ENCODE measurements at regions not wholly inside any gene's neighbourhood (a gene's known extent, or its start where the extent isn't known, plus 50 kb on each side); places are given as distances from the start of the nearest gene placed in this dataset.

GRCh38 chr15:70451821-70452653 lies 311.3 kb downstream of the UACA start:
- Histone ChIP-seq H2BK5ac (ENCODE audit: low read depth, low read length) (no peak overlapping the region; the same call in 1 of the 2 replicates), H3K4me2 (ENCODE audit: insufficient read depth in 1 of 2, low read depth in 2 of 2, low read length in 2 of 2) (peak overlapping the region; percentile 58 to 72), H3K27me3 (replicated peaks in 1 of 4; ENCODE audit: control insufficient read depth in 3 of 4, extremely low read depth in 1 of 4, insufficient read depth in 3 of 4, low read length in 3 of 4) (peaks cover 0 to 5% (median 0%) of the 10 kb centered on the region in 4 experiments; a peak in 4 of 7 replicates), H3K79me2 (ENCODE audit: control insufficient read depth in 1 of 2, insufficient read depth in 2 of 2, low read length in 2 of 2) (no peaks in the 10 kb centered on the region), H4K20me1 (replicated peaks in 1 of 2; ENCODE audit: control insufficient read depth in 1 of 2, insufficient read depth in 2 of 2, low read length in 2 of 2) (no peaks in the 10 kb centered on the region), H3K9ac (replicated peaks in 1 of 4; ENCODE audit: extremely low read depth in 1 of 4, low read depth in 3 of 4, low read length in 3 of 4) (no peak overlapping the region), H3K14ac (ENCODE audit: insufficient read length) (no peak overlapping the region), H3K79me1 (ENCODE audit: low read depth, low read length) (no peaks in the 10 kb centered on the region), H2BK120ac (replicated peaks; ENCODE audit: low read depth, low read length) (peak overlapping the region; percentile 36), H2BK15ac (ENCODE audit: low read length) (no peak overlapping the region), H2AK5ac (ENCODE audit: low read depth, low read length) (no peak overlapping the region), H4K8ac (ENCODE audit: extremely low read depth, insufficient read depth, low read length) (0 out of 2 replicates have a peak overlapping the region, but pooled peaks have one; percentile 11), H2BK12ac (ENCODE audit: low read depth, low read length) (no peak overlapping the region; the same call in 1 of the 2 replicates), H2BK20ac (ENCODE audit: low read length) (no peak overlapping the region), H3K9me3 (ENCODE audit: insufficient read depth in 2 of 2, low read depth in 1 of 2, low read length in 1 of 2) (0 out of 4 replicates have a peak, but pooled peaks cover 0 to 2% of the 10 kb centered on the region in 2 experiments), H3K23me2 (ENCODE audit: low read depth, low read length) (peaks cover 12% of the 10 kb centered on the region; the same call in 1 of the 2 replicates), H3K23ac (ENCODE audit: insufficient read length) (no peak overlapping the region), H2AFZ (ENCODE audit: low read length) (no peak overlapping the region; the same call in 1 of the 2 replicates), H3K4ac (replicated peaks; ENCODE audit: insufficient read length, low read depth, low read length) (no peak overlapping the region), H3K27ac (ENCODE audit: low read depth, low read length) (no peak overlapping the region), H3K18ac (ENCODE audit: extremely low read depth, low read length) (peak overlapping the region; percentile 39; the same call in 1 of the 2 replicates), H4K91ac (replicated peaks; ENCODE audit: insufficient read length, low read length) (no peak overlapping the region), H3K4me3 (ENCODE audit: extremely low read depth in 1 of 4, insufficient read depth in 2 of 4, low read depth in 3 of 4, low read length in 4 of 4) (peak overlapping the region; percentile 2 to 51 (median 24); a peak in 7 of 8 replicates), H3K56ac (replicated peaks; ENCODE audit: insufficient read length, low read depth, low read length) (no peak overlapping the region), H3K36me3 (ENCODE audit: control insufficient read depth in 2 of 4, insufficient read depth in 4 of 4, low read length in 3 of 4) (no peaks in the 10 kb centered on the region), H3K4me1 (replicated peaks in 1 of 4; ENCODE audit: control insufficient read depth in 3 of 4, insufficient read depth in 4 of 4, low read length in 3 of 4) (peaks cover 6 to 16% (median 11%) of the 10 kb centered on the region in 4 experiments), H4K5ac (ENCODE audit: insufficient read length, low read depth, low read length) (no peak overlapping the region)
- ChIA-PET CTCF (ENCODE audit: partially characterized antibody) (interaction anchor here (0.6 to 3.6 kb wide), 9 partner anchors 8 to 349 kb away, joined by 3 to 24 read pairs (median 3); no protein-coding TSS in a partner anchor), POLR2A (ENCODE audit: partially characterized antibody) (interaction anchor here (0.6 to 1.2 kb wide), 3 partner anchors 34 to 168 kb away, joined by 3 to 5 read pairs (median 3); no protein-coding TSS in a partner anchor)
- DNase-seq (ENCODE audit: low read depth in 1 of 2, low spot score in 2 of 2), result peak in 1 of 2 experiments; percentile 81
- FAIRE-seq, result peak; percentile 7
- whole genome bisulfite sequencing, 2 experiments (ENCODE audit: extremely low coverage in 1 of 2, insufficient coverage in 1 of 2, insufficient read length in 1 of 2, insufficient replicate concordance in 2 of 2, low coverage in 1 of 2, low lambda C conversion rate in 2 of 2, missing lambda C conversion rate in 1 of 2), result 15% methylated on average over 26 of the region's 26 CpGs; no CpG with 5 or more reads in 1 of the 2 experiments
- TF ChIP-seq POLR2AphosphoS5 (IDR thresholded peaks at IDR 0.05; ENCODE audit: low read depth, low read length) (no peak), KDM1A (IDR thresholded peaks at IDR 0.05; ENCODE audit: borderline replicate concordance, low read length) (no peak), KDM4A (IDR thresholded peaks at IDR 0.05; ENCODE audit: low read depth, low read length, severe bottlenecking) (peak; percentile 57), TCF12 (IDR thresholded peaks at IDR 0.05; ENCODE audit: low read depth, low read length) (peak; percentile 67; the same call in 1 of the 2 replicates), CBX5 (IDR thresholded peaks at IDR 0.05; ENCODE audit: low read depth, low read length) (no peak), NANOG (IDR thresholded peaks at IDR 0.05; ENCODE audit: insufficient read depth, low read depth, low read length, poor library complexity, severe bottlenecking) (peak; percentile 83), POLR2A (IDR thresholded peaks at IDR 0.05; ENCODE audit: control extremely low read depth in 1 of 2, low read depth in 2 of 2, low read length in 2 of 2) (no peak), E2F6 (IDR thresholded peaks at IDR 0.05) (no peak)
- TF ChIP-seq, protein P1, sequence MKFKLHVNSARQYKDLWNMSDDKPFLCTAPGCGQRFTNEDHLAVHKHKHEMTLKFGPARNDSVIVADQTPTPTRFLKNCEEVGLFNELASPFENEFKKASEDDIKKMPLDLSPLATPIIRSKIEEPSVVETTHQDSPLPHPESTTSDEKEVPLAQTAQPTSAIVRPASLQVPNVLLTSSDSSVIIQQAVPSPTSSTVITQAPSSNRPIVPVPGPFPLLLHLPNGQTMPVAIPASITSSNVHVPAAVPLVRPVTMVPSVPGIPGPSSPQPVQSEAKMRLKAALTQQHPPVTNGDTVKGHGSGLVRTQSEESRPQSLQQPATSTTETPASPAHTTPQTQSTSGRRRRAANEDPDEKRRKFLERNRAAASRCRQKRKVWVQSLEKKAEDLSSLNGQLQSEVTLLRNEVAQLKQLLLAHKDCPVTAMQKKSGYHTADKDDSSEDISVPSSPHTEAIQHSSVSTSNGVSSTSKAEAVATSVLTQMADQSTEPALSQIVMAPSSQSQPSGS (IDR thresholded peaks at IDR 0.05; ENCODE audit: low read length), result 0 out of 2 replicates have a peak, but pooled peaks have one; percentile 29

Data from H1 (cell line).